DND-41 (cell line): ENCODE measurements at regions not wholly inside any gene's neighbourhood (a gene's known extent, or its start where the extent isn't known, plus 50 kb on each side); places are given as distances from the start of the nearest gene placed in this dataset.

Experiments
- CTCF ChIP-seq: IDR thresholded peaks from 2 replicates; pipeline ENCODE4 v1.5.1; 2012; ENCODE audit warnings: borderline replicate concordance, low read length, moderate library complexity, mild to moderate bottlenecking; ENCODE audit not compliant: poor library complexity, severe bottlenecking; ENCODE audit errors: extremely low read depth
- EZH2 ChIP-seq: IDR thresholded peaks from 3 replicates; pipeline ENCODE4 v1.6.1; 2012; ENCODE audit warnings: borderline replicate concordance, low read depth, mild to moderate bottlenecking, moderate library complexity, low read length, inconsistent platforms; ENCODE audit not compliant: severe bottlenecking

GRCh38 chr7:110529175-110529574, 561.8 kb upstream of the LRRN3 start:
- TF ChIP-seq CTCF (no peak), EZH2 (no peak)
